ENCODE measurements at regions not wholly inside any gene's neighbourhood (a gene's known extent, or its start where the extent isn't known, plus 50 kb on each side); places are given as distances from the start of the nearest gene placed in this dataset.

DNA sequence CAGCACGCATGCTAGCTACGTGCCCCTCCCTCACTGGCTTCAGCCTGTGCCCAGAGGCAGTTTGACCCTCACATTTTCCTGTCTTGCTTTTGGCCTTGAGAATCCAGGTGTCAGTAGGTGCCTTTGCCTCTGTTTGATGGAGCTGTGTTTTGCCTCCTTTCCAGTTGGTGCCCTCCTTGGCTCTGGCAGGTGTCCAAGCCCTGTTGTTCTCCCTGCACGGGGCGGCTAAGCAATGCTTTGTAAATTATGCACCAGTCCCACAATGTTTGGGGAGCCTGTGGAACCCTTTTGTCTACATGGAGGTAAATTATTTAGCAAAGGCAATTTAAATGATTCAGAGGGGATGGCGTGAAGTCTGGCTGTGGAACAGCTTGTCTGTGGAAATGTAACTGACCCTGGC, 202.9 kb upstream of the BOD1L1 start:
- no peaks in the 10 kb centered on the region for H3K9me3 Mint-ChIP-seq (ENCODE audit: unreplicated experiment)
- no peaks in the 10 kb centered on the region for H3K27me3 Mint-ChIP-seq (ENCODE audit: unreplicated experiment)
- H3K27ac Mint-ChIP-seq (ENCODE audit: unreplicated experiment) = no peak overlapping the region
- TF ChIP-seq, protein P1, sequence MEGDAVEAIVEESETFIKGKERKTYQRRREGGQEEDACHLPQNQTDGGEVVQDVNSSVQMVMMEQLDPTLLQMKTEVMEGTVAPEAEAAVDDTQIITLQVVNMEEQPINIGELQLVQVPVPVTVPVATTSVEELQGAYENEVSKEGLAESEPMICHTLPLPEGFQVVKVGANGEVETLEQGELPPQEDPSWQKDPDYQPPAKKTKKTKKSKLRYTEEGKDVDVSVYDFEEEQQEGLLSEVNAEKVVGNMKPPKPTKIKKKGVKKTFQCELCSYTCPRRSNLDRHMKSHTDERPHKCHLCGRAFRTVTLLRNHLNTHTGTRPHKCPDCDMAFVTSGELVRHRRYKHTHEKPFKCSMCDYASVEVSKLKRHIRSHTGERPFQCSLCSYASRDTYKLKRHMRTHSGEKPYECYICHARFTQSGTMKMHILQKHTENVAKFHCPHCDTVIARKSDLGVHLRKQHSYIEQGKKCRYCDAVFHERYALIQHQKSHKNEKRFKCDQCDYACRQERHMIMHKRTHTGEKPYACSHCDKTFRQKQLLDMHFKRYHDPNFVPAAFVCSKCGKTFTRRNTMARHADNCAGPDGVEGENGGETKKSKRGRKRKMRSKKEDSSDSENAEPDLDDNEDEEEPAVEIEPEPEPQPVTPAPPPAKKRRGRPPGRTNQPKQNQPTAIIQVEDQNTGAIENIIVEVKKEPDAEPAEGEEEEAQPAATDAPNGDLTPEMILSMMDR (IDR thresholded peaks at IDR 0.05) = no peak
- no peak for DNase-seq (ENCODE audit: extremely low spot score, unreplicated experiment)
- H3K36me3 Mint-ChIP-seq (ENCODE audit: unreplicated experiment) = no peaks in the 10 kb centered on the region
- no peak overlapping the region for H3K4me3 Mint-ChIP-seq (ENCODE audit: unreplicated experiment)
- H3K4me1 Mint-ChIP-seq (ENCODE audit: unreplicated experiment) = peaks cover 9% of the 10 kb centered on the region

DNA sequence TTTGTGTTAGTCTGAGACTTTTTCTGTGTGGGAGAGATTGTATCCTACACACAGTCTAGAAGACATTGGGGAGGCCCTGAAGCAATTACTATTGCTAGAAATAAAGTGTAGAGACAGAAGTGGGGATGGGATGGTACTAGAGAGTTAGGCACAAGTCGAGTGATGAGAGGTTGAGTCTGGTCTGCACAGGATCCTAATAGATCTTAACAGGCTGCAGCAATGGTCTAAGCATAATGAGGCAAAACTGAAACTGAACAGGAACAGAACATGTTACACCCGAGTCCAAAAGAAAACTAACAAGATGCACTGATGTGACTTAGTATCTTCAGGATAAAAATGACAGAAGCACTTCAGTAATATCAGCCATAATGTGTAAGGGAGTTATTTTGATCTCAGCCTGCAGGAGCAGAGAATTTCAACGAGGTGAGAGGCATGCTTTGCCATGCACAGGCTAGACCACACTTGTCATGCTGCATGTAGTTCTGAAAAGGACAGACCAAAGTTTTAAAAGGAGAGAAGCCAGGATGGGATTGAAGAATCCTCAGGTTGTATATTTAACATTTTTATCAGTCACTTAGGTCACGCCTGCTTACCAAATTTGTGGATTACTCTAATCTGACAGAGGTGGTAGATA, 205.8 kb upstream of the BOD1L1 start:
- Mint-ChIP-seq H3K27me3 (ENCODE audit: unreplicated experiment) (no peaks in the 10 kb centered on the region), H3K4me1 (ENCODE audit: unreplicated experiment) (peaks cover 14% of the 10 kb centered on the region), H3K36me3 (ENCODE audit: unreplicated experiment) (no peaks in the 10 kb centered on the region), H3K9me3 (ENCODE audit: unreplicated experiment) (no peaks in the 10 kb centered on the region), H3K27ac (ENCODE audit: unreplicated experiment) (no peak overlapping the region), H3K4me3 (ENCODE audit: unreplicated experiment) (no peak overlapping the region)
- TF ChIP-seq, protein P1 (IDR thresholded peaks at IDR 0.05) = no peak
- no peak for DNase-seq (ENCODE audit: extremely low spot score, unreplicated experiment)

DNA sequence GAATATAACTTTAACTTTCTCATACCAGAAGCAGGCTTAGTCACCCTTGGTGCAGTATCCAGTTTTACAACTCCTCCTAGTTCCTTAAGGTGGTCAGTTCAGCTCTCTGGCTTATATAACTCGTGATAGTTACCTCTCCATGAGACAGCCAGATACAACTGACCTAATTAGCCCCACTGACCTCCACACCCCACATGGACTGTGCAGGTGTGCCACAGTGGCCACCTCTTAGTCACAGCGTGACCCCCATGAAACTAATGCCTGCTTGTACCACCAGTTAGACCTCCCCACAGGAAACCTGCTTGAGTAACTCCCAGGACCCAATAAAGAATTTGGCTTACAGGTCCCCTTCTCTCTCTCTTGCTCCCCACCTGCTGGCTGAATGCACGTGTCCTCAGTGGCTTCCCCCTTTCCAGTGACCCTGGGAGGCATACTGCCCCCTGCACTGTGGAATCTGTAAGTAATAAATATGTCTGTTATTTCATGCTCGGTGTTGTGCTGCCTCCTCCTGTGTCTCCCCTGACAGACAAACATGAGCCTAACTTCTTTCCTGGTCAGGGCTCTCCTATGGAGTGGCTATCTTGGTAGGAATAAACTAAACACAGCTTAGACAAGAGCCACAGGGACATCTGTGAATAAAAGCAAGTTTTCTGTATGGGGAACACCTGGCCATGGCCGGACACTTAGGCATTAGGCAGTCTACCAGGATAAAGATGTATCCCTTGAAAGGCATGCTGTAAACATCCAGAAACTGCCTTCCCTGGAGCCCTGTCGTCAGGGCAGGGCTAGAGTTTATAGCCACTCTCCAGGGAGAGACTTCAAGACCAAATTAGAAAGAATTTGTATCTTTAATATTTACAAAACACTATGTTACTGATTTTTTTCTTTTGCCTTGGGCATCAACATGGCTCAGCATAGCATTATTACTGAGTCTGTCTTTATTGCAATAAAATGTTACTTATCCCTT, 209.7 kb upstream of the BOD1L1 start:
- Mint-ChIP-seq H3K36me3 (ENCODE audit: unreplicated experiment) (no peaks in the 10 kb centered on the region), H3K27ac (ENCODE audit: unreplicated experiment) (no peak overlapping the region), H3K4me1 (ENCODE audit: unreplicated experiment) (peaks cover 7% of the 10 kb centered on the region), H3K4me3 (ENCODE audit: unreplicated experiment) (no peak overlapping the region), H3K27me3 (ENCODE audit: unreplicated experiment) (no peaks in the 10 kb centered on the region), H3K9me3 (ENCODE audit: unreplicated experiment) (peaks cover 4% of the 10 kb centered on the region)
- no peak for DNase-seq (ENCODE audit: extremely low spot score, unreplicated experiment)
- TF ChIP-seq, protein P1 (IDR thresholded peaks at IDR 0.05) = no peak

DNA sequence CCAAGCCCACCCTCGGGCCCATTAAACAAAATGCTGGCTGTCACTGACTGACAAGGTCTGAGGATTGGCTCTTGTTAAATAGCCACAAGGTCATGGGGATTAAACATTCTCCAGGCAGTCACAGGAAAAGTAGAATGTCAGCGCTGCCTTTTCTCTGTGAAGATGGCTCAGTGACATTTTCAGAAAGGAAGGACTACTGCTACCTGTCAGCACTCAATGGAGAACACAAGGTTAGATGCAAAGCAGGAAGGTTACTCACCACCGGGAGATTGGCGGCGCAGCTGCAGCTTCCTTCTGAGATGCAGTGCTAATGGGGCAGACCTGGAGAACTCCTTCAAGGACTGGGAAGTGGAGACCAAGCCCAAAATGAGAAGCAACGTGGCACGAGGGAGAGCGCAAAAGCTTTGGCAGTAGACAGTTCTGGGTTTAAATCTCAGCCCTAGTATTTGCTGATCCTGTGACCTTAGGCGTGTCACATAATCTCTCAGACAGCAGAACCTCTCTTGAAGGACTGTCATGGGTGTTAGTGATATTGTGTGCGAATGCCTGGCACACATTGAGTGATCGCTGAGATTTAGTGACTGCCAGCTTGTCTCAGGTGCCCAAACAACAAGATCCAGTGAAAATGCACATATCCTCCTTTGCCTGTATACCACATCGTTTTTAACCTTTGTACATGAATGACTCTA, 213.1 kb upstream of the BOD1L1 start:
- Mint-ChIP-seq H3K27me3 (ENCODE audit: unreplicated experiment) (no peaks in the 10 kb centered on the region), H3K9me3 (ENCODE audit: unreplicated experiment) (peaks cover 7% of the 10 kb centered on the region), H3K4me1 (ENCODE audit: unreplicated experiment) (peaks cover 5% of the 10 kb centered on the region), H3K27ac (ENCODE audit: unreplicated experiment) (no peak overlapping the region), H3K4me3 (ENCODE audit: unreplicated experiment) (no peak overlapping the region), H3K36me3 (ENCODE audit: unreplicated experiment) (no peaks in the 10 kb centered on the region)
- DNase-seq (ENCODE audit: extremely low spot score, unreplicated experiment) = no peak
- TF ChIP-seq, protein P1 (IDR thresholded peaks at IDR 0.05) = no peak

DNA sequence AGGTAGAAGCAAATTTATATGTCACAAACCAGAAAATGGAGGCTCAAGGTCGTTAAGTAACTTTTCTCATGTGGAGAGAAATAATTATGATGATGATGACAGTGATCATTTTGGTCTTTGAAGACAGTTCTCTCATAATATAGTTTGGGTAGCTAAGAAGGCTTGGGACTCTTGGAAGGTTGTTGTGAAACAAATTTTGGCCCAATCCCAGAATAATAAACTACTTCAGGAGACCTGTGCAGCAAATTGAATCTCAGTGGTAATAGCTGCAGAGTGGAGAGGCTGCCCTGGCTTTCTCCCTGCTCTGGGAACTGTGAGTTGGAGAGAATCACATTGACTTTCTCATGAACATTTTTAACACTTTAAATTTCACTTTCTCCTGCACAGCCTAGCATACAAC, 217.2 kb upstream of the BOD1L1 start:
- H3K9me3 Mint-ChIP-seq (ENCODE audit: unreplicated experiment) = peaks cover 3% of the 10 kb centered on the region
- no peaks in the 10 kb centered on the region for H3K36me3 Mint-ChIP-seq (ENCODE audit: unreplicated experiment)
- no peaks in the 10 kb centered on the region for H3K4me1 Mint-ChIP-seq (ENCODE audit: unreplicated experiment)
- TF ChIP-seq, protein P1 (IDR thresholded peaks at IDR 0.05) = no peak
- no peak for DNase-seq (ENCODE audit: extremely low spot score, unreplicated experiment)
- no peaks in the 10 kb centered on the region for H3K27me3 Mint-ChIP-seq (ENCODE audit: unreplicated experiment)
- H3K4me3 Mint-ChIP-seq (ENCODE audit: unreplicated experiment) = no peak overlapping the region
- no peak overlapping the region for H3K27ac Mint-ChIP-seq (ENCODE audit: unreplicated experiment)
